Neural cell (in vitro differentiated cells): ENCODE measurements at regions not wholly inside any gene's neighbourhood (a gene's known extent, or its start where the extent isn't known, plus 50 kb on each side); places are given as distances from the start of the nearest gene placed in this dataset.

Experiments used
- EZH2 ChIP-seq: fragments of 200-600, 300-800 bp; shearing (Covaris generic), sonication (generic); IDR thresholded peaks from 2 replicates; pipeline ENCODE4 v1.6.1; 2014; ENCODE audit warnings: antibody characterized with exemption, low read length, borderline replicate concordance, mild to moderate bottlenecking; ENCODE audit not compliant: insufficient read depth, poor library complexity, severe bottlenecking
- TF ChIP-seq, protein P1 (sequence below): IDR thresholded peaks from 2 replicates; pipeline ENCODE4 v1.6.1; 2012; ENCODE audit warnings: borderline replicate concordance

DNA sequence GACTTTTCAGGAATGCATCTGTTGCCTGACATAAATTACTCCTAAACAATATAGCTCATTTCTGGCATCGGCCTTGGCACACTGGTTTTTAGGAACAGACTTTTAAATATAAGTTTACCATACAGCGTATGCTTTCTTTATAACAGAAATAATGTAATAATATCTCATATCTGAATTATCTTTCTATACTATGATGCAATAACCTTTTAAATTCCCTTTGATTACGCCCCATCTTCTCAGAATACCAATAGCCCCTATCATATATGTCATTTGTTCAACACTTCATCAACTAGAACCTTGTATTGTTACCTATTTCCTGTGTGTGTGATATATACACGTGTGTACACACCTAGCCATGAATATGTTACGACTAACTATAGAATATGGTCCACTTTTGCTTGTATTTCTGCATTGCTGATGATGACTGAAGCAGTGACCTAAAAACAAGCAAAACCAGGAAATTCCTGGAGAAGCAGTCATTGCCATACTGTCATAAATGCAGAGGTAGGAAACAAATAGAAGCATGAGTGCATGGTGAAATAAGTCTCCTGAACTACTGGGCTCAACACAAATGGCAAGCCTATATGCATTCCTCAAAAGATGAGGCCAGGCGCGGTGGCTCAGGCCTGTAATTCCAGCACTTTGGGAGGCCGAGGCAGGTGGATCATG is 618.4 kb upstream of the NRP1 start:
- TF ChIP-seq, protein P1, sequence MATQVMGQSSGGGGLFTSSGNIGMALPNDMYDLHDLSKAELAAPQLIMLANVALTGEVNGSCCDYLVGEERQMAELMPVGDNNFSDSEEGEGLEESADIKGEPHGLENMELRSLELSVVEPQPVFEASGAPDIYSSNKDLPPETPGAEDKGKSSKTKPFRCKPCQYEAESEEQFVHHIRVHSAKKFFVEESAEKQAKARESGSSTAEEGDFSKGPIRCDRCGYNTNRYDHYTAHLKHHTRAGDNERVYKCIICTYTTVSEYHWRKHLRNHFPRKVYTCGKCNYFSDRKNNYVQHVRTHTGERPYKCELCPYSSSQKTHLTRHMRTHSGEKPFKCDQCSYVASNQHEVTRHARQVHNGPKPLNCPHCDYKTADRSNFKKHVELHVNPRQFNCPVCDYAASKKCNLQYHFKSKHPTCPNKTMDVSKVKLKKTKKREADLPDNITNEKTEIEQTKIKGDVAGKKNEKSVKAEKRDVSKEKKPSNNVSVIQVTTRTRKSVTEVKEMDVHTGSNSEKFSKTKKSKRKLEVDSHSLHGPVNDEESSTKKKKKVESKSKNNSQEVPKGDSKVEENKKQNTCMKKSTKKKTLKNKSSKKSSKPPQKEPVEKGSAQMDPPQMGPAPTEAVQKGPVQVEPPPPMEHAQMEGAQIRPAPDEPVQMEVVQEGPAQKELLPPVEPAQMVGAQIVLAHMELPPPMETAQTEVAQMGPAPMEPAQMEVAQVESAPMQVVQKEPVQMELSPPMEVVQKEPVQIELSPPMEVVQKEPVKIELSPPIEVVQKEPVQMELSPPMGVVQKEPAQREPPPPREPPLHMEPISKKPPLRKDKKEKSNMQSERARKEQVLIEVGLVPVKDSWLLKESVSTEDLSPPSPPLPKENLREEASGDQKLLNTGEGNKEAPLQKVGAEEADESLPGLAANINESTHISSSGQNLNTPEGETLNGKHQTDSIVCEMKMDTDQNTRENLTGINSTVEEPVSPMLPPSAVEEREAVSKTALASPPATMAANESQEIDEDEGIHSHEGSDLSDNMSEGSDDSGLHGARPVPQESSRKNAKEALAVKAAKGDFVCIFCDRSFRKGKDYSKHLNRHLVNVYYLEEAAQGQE: no peak
- TF ChIP-seq EZH2: no peak
